ENCODE measurements at regions not wholly inside any gene's neighbourhood (a gene's known extent, or its start where the extent isn't known, plus 50 kb on each side); places are given as distances from the start of the nearest gene placed in this dataset.
"Not testable (repeated sequence)": the region's sequence is repeated elsewhere in the genome, so short reads cannot be mapped to it uniquely, and the experiment has no call there.

DNA sequence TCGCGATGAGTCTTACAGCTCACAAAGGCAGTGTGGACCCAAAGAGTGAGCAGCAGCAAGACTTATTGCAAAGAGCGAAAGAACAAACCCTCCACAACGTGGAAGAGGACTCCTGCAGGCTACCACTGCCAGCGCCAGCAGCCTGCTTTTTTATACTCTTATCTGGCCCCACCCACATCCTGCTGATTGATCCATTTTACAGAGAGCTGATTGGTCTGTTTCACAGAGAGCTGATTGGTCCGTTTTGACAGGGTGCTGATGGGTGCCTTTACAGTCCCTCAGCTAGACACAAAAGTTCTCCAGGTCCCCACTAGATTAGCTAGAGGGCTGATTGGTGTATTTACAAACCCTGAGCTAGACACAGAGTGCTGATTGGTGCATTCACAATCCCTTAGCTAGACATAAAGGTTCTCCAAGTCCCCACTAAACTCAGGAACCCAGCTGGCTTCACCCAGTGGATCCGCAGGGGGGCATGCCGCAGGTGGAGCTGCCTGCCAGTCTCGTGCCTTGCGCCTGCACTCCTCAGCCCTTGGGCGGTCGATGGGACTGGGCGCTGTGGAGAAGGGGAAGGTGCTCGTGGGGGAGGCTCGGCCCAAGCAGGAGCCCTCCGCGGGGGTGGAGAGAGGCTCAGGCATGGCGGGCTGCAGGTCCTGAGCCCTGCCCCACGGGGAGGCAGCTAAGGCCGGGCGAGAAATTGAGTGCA, 75.7 kb downstream of the QDPR start:
- not testable (repeated sequence) for DNase-seq

DNA sequence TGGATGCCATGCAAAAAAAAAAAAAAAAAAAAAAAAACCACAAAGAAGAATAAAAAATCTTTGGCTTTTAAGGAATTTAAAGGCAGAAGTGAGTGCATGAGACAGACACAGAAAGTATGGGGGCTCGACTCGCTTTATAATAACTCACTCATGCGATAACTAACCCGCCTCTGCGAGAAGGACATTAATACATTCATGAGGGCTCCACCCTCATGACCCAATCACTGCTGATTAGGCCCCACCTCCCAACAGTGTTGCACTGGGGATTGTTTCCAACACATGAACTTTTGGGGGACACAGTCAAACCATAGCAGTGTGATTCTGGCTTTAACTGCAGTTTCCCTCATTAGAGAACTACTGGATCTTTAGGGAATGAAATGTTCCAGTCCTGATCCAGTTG, 78.1 kb downstream of the QDPR start:
- DNase-seq, result no peak

DNA sequence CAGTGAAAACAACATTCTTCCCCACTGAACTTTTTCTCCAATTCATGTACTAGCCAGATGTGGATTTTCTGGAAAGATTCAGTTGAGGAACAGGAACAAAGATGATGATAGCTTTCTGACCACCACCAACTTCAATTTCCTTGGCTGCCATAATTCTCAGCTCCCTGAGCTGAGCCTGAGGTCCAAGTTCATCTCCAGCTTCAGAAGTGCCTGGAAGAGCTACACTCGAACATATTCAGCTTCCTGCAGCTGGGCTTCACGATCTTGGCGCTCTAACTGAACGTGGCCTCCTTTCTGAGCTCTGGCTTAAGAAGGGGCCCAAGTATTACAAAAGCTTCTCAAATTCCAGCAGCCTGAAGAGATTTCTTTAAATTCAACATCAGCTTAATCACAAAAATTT, 83.9 kb downstream of the QDPR start:
- DNase-seq, result no peak

DNA sequence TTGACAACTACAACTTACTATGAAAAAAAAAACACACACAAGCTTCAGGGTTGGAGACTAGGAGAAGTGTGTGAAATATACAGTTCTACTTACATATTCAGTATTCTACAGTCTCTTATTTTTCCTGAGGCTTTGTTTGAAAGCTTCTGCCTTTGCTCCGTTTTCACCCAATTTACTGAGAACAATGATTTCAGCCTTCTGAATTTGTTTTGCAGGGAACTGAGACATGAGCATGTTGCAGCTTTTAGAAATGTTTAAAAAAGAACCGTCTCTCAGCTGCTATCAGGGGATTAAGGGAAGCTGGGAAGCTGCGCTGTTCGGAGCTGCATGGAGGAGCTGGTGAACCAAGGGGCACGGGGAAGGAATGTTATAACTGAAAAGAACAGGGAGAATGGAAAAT, 85.7 kb downstream of the QDPR start:
- no peak for DNase-seq

DNA sequence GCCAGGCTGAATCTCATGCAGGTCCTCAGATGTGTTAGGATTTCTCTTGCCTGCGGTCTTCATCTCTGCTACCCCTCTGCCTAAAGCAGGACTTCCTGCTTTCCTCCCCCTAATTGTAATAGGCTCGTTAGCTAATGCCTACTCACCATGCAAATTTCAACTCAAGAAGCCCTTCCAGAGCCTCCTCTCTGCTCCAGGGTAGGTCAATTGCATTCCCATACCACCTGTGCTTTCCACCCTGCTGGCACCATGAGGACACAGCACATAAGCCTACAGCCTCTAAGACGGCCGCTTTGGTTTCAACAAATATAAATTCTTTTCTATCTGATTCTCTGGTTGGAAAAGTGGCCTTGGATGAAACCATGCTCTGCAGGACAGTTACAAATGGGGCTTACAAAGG, 93.9 kb downstream of the QDPR start:
- no peak for DNase-seq

DNA sequence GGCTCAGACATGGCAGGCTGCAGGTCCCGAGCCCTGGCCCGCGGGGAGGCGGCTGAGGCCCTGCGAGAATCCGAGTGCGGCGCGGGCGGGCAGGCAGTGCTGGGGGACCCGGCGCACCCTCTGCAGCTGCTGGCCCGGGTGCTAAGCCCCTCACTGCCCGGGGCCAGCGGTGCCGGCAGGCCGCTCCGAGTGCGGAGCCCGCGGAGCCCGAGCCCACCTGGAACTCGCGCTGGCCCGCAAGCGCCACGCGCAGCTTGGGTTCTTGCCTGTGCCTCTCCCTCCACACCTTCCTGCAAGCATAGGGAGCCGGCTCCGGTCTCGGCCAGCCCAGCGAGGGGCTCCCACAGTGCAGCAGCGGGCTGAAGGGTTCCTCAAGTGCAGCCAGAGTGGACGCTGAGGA, 97.5 kb downstream of the QDPR start:
- no peak for DNase-seq

DNA sequence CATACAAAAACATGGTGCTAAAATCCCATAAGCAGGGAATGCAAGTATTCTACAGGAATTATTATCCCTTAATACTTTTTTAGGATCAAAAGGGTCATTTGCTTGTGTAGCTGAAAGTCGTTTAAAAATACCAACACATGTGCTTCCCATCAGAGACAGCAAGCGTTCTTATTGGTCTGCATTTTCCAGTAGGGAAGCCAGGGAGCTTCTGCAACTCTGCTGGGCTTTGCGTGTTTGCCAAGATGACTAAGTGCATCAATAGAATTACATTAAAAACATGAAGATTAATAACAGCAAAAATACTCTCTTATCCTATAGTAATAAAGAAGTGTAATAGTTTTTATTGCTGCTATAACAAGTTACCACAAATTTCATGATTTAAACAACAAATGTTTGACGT, 111.2 kb downstream of the QDPR start:
- DNase-seq, result no peak

DNA sequence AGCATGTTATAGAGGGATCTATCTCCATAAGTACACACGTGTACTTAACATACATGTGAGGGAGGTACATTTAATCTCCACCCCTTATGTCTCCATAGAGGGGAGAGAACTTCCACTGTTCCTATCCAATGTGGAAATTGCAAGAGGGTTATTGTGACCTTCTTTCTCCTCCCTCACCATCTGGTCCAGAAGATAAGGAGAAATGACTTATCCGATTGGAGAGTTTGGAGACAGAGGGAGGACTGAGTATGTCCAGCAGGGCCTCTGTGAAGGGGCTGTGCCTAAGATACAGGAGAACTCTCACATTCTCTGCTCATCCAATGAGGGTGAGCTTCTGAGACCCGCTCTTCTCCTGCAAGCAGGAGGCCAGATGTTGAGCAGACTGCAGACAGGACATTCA, 113.1 kb downstream of the QDPR start:
- no peak for DNase-seq

DNA sequence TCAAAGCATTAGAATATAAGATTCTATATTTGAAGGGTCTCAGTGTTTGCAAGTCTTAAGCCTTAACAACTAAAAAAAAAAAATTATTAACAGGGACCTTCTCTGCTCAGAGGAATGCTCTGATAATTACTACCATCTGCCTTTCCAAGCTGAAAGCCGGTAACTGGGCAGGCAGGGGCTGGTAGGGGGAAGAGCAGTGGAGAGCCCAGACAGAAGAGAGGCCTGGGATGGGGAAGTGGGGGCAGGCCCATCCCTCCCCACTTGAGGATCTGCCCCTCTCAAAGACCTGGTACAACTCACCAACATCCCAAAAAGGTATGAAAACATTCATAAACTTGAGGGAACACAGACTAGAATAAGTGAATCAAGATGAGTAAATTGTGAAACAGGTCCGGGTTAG, 113.9 kb downstream of the QDPR start:
- no peak for DNase-seq

DNA sequence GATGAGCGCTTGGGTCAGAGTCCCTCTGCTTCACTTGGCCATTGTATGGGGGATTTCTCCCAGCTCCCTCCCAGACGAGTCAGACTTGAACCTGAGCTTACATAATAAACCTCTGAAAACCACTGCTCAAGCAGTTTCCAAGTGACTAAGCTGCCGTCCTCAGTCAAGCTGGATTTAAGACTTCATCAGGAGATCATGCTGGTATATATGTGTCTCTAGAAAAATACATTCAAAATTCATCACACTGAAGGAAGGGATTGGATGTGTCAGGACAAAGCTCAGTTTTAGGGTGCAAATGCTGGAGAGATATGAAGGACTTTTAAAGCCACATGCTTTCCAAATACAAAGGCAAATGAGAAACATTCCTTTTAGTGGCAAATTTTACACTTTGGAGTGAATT, 114.3 kb downstream of the QDPR start:
- DNase-seq, result no peak

DNA sequence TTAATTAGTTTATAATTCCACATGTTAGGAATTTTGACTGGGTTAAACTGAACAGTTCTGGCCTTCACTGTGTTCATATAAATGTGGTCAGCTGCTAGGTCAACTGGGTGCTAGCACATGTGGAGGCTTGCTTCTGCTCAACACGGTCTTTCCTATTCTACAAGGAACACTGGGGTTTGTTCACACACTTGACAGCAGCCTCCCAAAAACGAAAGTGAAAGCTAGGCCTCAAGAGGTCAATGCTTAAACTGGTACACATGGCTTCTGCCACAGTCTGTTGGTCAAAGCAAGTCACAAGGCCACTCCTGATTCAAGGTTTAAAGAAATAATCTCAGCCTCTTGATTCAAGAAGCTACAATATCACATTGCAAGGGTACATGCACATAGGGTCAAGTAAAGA, 126.5 kb downstream of the QDPR start:
- DNase-seq, result no peak

DNA sequence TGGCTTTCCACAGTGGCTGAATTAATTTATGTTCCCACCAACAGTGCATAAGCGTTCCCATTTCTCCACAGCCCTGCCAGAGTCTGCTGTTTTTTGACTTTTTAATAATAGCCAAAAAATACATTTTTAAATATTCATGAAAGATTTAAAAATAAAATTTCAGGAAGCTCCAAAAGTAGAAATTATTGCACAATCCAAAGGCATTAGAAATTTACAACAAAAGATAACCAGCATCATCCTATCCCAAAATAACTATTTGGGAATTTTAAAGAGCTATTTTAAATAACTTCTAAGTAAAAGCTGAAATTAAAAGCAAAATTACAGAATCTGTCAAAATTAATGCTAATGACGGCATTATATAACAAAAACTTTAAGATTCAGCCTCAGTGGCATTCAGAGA, 131.5 kb downstream of the QDPR start:
- no peak for DNase-seq

DNA sequence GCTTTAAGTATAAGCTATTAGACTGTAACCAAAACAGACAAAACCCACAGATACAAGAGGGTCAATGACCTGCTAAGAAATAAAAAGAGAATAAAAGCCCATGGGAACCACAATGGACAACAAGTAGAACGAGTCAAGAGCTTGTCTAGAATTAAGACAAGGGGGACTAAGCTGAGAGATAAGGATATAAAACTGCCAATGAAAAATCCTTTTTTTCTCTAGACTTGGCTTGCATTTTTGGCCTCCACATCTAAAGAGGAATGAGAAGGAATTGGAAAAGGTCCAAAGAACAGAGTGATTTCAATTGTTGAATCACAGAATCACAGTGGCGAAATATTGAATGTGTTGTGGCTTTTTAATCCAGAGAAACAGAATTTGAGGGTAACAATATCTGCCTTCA, 135.7 kb downstream of the QDPR start:
- no peak for DNase-seq

DNA sequence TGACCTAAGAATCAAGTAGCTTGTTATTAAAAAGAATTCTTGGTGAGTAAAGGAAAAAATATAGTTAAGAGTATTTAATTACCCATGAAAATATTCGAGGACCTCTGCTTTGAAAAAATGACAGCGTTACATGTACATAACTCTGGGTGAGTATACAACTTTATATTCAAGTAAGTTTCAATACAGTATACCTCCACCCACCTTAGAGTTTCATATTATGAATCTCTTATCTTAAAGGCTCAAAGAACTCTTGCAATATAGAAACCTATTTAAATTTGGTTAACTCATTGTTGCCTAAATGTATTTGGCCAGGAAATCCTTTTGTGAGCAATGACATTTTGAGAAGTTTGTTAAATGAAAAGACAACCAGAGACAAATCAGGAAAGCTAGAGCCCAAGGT, 138.2 kb downstream of the QDPR start:
- no peak for DNase-seq

DNA sequence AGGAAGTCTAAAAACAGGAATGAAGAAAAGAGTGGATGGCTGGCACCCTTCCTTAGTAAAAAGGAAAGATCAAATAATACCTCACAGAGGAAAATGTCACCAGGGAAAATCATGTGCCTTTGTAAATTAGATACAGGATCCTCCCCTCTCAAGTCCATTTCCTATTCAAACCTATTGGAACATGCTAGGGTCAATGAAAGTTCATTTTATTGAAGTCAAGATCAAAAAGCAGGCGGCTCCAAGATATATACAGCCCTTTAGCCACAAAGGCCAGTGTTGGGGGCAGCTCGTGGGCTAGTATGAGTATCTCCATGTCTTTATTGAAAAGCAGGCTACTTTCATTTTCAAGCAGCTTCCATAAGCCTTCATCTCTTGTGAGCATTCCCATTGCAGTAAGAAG, 141.1 kb downstream of the QDPR start:
- DNase-seq, result no peak

DNA sequence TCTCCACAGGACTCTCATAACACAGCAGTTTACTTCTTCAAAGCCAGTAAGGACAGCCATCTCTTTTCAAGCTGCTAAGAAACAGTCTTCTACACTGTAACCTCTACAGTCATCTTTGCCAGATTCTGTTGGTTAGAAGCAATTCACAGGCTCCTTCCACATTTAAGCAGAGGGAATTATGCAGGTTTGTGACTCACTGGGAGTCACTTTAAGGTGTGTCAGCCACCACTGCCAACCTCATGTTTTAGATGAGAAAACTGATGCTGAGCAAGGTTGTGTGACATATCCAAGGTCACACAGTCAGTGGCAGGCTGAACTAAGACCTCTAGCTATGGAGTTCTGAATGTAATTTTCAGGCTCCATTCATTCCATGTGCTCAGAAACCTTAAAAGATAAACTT, 143.5 kb downstream of the QDPR start:
- no peak for DNase-seq

DNA sequence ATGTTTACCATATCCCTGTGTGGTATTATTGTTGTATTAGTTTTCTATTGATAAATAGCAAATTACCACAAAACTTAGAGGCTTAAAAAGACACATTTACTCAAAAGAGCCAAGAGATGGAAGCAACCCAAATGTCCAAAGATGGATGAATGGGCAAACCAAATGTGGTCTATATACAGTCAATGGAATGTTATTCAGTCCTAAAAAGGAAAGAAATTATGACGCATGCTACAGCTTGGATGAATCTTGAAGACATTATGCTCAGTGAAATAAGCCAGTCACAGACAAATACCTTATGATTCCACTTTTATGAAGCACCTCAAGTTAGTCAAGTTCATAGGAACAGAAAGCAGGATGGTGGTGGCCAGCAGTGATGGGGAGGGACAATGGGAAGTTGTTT, 144.7 kb downstream of the QDPR start:
- no peak for DNase-seq

DNA sequence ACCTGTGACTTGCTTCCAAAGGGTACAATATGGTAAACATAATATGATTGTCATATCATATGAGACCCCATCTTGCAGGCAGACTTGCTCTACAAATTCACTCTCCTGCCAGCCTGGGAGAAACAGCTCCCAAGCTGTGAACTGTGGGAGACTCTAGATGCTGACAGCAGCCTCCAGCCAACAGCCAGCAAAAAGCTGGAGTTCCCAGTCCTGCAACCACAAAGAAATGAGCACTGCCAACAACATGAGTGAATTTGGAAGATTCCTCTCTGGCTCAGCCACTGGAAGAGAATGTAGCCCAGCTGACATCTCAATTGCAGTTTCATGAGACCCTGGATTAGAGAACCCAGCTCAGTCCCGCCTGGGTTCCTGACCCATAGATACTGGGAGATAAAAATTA, 145.4 kb downstream of the QDPR start:
- no peak for DNase-seq

DNA sequence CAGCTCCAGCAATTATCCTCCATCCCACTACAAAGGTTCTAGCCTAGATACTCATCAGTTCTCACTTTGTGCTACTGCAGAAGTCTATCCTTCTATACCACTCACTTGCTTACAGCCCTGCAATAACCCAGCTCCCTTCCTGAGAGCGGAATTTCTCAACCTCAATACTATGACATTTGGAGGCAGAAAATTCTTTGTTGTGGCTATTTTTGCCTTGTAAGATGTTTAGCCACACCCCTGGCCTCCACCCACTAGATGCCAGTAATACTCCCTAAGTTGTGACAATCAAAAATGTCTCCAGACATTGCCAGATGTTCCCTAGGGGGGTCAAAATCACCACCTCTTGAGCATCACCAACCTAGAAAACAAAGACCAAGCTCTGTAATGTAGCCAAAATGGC, 149.5 kb downstream of the QDPR start:
- DNase-seq, result no peak

DNA sequence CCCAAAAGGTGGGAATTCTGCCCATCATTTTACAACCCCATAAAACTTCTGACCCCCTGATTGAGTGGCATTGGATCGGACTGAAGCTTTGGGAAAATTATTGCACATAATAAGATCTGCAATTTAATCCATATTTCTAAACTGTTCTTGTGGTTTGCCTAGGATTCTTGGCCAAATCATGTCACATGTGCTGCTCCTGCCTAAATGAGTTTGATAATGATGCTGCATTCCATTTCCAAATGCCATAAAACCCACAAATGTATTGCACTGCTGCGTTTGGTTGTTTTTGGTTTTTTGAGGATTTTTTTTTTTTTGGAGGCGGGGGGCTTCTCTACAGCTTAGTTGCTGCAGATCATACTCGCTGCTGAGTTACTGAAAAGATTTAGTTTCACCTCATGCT, 153.6 kb downstream of the QDPR start:
- DNase-seq, result no peak

DNA sequence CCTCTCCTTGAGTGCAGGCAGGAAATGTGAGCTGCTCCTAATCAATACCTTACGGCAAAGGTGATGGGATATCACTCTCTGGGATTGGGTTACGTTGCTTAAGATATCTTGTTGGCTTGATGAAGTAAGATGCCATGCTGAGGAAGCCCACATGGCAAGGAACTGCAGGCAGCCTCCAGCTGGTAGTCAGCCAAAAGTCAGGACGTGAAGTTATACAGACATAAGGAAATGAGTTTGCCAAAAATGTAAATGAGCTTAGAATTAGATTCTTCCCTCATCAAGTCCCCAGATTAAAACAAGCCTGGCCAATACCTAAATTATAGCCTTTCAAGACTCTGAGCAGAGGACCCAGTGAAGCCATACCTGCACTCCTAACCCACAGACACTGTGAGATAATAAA, 155.0 kb downstream of the QDPR start:
- no peak for DNase-seq

DNA sequence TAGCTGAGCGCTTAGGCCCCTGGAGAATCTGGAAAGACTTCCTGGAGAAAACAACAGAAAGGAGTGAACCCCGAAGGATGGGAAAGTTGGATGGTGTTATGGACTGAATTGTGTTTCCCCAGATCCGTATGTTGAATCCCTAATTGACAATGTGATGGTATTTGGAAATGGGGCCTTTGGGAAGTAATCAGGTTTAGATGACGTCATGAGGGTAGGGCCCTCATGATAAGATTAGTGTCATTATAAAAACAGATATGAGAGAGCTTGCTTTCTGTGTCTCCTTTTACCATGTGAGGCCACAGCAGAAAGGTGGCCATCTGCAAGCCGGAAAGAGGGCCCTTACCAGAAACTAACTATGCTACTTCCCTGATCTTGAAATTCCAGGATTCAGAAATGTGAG, 159.5 kb downstream of the QDPR start:
- DNase-seq, result no peak

DNA sequence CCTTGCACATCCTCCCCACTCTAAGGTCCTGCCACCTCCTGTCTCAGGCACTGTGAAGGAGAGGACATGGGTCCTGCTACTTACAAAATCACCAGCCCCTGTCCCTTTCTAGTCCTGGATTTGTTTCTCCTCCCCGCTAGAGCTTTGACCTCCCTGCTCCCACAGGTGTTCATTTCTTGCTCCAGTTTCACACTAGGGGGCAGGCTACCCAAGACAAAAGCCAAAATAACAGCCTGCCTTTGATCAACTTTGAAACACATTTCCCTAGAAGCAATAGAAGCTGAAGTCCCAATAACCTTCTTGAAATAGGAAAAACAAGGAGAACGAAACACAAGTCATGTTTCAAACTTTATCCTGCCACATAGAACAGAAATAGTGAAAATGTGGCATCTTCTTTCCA, 164.4 kb downstream of the QDPR start:
- no peak for DNase-seq

DNA sequence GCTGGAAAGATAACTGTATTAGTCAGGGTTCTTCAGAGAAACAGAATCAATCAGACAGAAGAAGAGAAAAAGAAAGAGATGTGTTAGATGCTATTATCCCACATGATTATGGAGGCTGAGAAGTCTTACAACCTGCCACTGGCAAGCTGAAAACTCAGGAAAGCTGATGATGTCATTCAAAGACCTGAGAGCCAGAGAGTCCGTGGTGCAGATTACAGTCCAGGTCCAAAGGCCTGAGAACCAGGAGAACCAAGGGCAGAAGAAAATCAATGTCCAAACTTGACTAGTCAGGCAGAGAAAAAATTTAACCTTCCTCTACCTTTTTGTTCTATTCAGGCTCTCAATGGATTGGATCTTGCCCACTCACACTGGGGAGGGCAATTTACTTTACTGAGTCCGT, 172.5 kb downstream of the QDPR start:
- DNase-seq, result no peak

DNA sequence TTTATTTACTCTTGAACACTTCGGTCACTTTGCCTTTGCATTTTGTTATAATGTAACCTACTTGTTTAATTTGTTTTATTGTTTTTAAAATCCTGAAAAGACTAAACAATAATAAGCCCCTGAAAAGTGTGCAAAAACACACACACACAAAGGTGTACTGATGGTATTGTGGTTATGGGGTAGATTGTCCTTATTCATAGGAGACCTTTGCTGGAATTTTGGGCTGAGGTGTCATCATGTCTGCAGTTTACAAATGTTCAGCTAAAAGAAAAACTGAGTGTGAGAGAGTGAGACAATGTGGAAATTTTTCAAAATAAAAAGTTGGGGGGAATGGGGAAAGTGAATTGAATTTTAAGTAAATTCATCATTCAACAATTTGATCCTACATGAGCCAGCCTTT, 174.9 kb downstream of the QDPR start:
- DNase-seq, result no peak

DNA sequence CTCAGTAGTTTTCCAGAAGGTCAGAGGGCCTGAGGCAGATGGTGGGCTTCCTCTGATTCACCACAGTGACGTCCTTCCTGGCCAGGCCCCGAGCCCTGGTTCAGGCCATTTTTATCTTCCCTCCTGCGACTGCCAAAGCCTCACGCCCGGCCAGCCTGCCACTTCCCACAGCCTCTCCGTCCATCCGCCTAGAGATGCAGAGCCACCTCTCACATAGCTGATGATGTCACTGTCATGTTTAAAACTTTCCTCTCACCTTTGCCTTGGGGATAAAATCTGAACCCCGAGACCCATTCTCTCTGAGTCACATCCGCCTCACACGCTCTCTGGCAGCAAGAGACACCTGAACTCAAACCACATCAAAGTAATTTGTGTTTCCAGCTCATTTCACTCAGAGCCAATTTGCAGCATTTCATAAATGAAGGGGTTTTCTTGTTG, 175.3 kb downstream of the QDPR start:
- DNase-seq, result no peak
